Effector memory CD8-positive, alpha-beta T cell (primary cell): ENCODE measurements at regions not wholly inside any gene's neighbourhood (a gene's known extent, or its start where the extent isn't known, plus 50 kb on each side); places are given as distances from the start of the nearest gene placed in this dataset.

ENCODE experiments used
- ATAC-seq: fragments of 150-1000 bp; cut with Tn5 transposase; replicated peaks from 2 replicates; pipeline ENCODE4 v1.10.0; 2021; ENCODE audit warnings: mild to moderate bottlenecking, moderate library complexity
- DNase-seq, 3 experiments: peaks; one replicate each; pipeline ENCODE4 v3.0.0; 2021
- H3K27ac Mint-ChIP-seq, 2 donors: one replicate each; pipeline ENCODE4 v1.8.0; 2022; ENCODE audit warnings: mild to moderate bottlenecking in 2 of 2, mixed read lengths in 2 of 2, moderate library complexity in 2 of 2
- H3K27me3 Mint-ChIP-seq, 2 donors: one replicate each; pipeline ENCODE4 v1.8.0; 2022; ENCODE audit warnings: mixed read lengths in 2 of 2
- H3K36me3 Mint-ChIP-seq: one replicate; pipeline ENCODE4 v1.8.0; 2022; ENCODE audit warnings: mild to moderate bottlenecking, moderate library complexity, mixed read lengths; ENCODE audit not compliant: insufficient read depth
- H3K4me1 Mint-ChIP-seq, 2 donors: one replicate each; pipeline ENCODE4 v1.8.0; 2022; ENCODE audit warnings: low read depth in 2 of 2, mixed read lengths in 2 of 2
- H3K4me3 Mint-ChIP-seq, 2 donors: one replicate each; pipeline ENCODE4 v1.8.0; 2022; ENCODE audit warnings: mild to moderate bottlenecking in 2 of 2, mixed read lengths in 2 of 2, moderate library complexity in 2 of 2
- H3K9me3 Mint-ChIP-seq, 2 donors: one replicate each; pipeline ENCODE4 v1.8.0; 2022; ENCODE audit warnings: mixed read lengths in 2 of 2

DNA sequence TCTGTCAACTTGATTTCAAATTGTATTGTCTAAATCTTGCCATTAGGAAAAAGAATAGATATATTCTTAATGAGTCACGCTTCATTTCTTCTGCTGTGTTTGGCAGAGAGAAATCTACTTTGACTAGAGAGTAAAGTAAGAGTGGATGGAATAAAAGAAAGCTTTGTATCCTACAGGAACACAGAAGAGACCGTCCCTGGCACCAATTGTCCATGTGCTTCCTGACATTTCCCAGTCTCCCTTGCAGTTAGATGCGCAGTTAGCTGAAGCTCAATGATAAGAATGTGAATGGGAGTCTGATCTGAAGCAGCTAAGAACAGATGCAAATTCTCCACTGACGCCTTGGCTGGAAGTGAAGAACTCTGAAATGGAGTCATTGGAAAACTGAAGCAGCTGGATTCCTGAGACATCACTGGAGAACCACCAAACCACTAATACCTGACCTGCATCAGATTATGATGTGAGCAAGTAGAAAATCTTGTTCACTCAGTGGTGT lies 528.2 kb upstream of the MARCKS start:
- H3K36me3 Mint-ChIP-seq = no peaks in the 10 kb centered on the region
- peaks cover 2 to 11% of the 10 kb centered on the region in 2 donors for H3K9me3 Mint-ChIP-seq
- DNase-seq = no peak
- H3K4me3 Mint-ChIP-seq = no peak overlapping the region
- ATAC-seq = no peak
- no peaks in the 10 kb centered on the region for H3K27me3 Mint-ChIP-seq
- no peak overlapping the region for H3K27ac Mint-ChIP-seq
- H3K4me1 Mint-ChIP-seq = no peaks in the 10 kb centered on the region

- Mint-ChIP-seq H3K27me3 (no peaks in the 10 kb centered on the region), H3K4me1 (no peaks in the 10 kb centered on the region), H3K4me3 (no peak overlapping the region), H3K9me3 (peaks cover 2 to 11% of the 10 kb centered on the region in 2 donors), H3K27ac (no peak overlapping the region), H3K36me3 (no peaks in the 10 kb centered on the region)
- ATAC-seq (no peak), DNase-seq (no peak)
Observed at GRCh38 chr6:113329942-113330635, 527.1 kb upstream of the MARCKS start.

GRCh38 chr6:113330636-113330946 lies 526.6 kb upstream of the MARCKS start:
- Mint-ChIP-seq H3K4me3 (no peak overlapping the region), H3K27ac (no peak overlapping the region), H3K9me3 (peaks cover 2 to 11% of the 10 kb centered on the region in 2 donors), H3K27me3 (no peaks in the 10 kb centered on the region), H3K36me3 (no peaks in the 10 kb centered on the region), H3K4me1 (no peaks in the 10 kb centered on the region)
- ATAC-seq (no peak), DNase-seq (no peak)

DNA sequence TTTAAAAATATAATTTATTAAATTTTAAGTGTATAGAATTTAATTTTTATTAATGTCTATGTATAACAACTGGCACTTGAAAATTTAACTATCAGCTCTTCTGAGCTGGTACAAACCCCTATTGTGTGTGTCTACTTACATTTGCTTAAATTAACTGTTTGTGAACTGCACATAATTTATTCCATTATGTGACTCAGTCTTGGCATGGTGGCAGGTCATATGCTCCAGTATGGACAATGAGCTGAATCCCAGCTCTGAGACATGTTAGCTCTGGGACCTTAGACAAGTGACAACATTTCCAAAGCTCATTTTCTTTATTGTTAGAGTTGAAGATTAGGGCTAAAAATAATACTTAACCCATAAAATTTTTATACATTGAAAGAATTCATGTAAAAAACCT lies 526.1 kb upstream of the MARCKS start:
- peaks cover 2 to 11% of the 10 kb centered on the region in 2 donors for H3K9me3 Mint-ChIP-seq
- ATAC-seq (no peak), DNase-seq (no peak)
- H3K27ac Mint-ChIP-seq = no peak overlapping the region
- no peaks in the 10 kb centered on the region for H3K36me3 Mint-ChIP-seq
- H3K27me3 Mint-ChIP-seq = no peaks in the 10 kb centered on the region
- H3K4me1 Mint-ChIP-seq = no peaks in the 10 kb centered on the region
- H3K4me3 Mint-ChIP-seq = no peak overlapping the region

DNA sequence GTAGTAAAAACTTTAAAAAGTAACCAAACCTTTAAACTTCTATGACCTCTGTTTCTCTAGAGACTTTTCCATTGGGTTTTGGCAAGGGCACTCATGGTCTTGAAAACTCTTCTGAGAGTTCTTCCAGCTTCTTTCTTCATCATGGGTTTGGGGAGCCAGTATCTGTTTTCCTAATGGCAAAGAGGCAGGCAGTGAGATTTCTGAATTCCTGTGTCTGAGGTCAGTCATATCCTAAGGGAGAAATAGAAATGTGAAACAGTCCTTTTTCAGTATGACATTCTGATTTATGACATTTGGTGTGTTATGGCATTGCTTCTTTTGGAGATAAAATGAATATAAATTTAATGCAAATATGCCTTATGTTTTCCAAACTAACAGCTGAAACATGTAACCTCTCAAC lies 518.5 kb upstream of the MARCKS start:
- peaks cover 0 to 3% of the 10 kb centered on the region in 2 donors for H3K9me3 Mint-ChIP-seq
- ATAC-seq = no peak
- no peak for DNase-seq
- H3K36me3 Mint-ChIP-seq = no peaks in the 10 kb centered on the region
- H3K27ac Mint-ChIP-seq = no peak overlapping the region
- no peaks in the 10 kb centered on the region for H3K27me3 Mint-ChIP-seq
- H3K4me3 Mint-ChIP-seq = no peak overlapping the region
- H3K4me1 Mint-ChIP-seq = no peaks in the 10 kb centered on the region

GRCh38 chr6:113339209-113339608 lies 517.9 kb upstream of the MARCKS start:
- Mint-ChIP-seq H3K27me3 (no peaks in the 10 kb centered on the region), H3K36me3 (no peaks in the 10 kb centered on the region), H3K27ac (no peak overlapping the region), H3K9me3 (no peaks in the 10 kb centered on the region), H3K4me1 (no peaks in the 10 kb centered on the region), H3K4me3 (no peak overlapping the region)
- DNase-seq = no peak
- ATAC-seq = no peak

DNA sequence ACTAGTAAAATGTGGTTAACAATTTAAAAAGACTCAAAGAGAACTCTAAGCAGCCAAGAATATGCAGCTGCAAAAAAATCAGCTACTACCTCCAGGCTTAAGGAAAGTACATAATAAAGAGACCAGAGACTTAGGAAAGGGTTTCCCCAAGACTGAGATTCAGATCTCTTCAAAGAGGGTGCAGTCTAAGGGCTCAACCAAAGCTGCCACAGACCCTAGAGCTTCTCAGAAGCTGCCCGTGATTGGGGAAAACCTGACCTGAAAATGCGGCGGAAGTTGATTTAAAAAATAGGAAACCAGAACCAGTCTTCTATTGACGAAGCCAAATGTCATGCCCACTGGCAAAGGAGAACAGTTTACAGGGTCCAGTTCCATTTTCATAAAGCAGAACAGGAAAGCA lies 516.8 kb upstream of the MARCKS start:
- no peaks in the 10 kb centered on the region for H3K27me3 Mint-ChIP-seq
- no peak overlapping the region for H3K4me3 Mint-ChIP-seq
- H3K27ac Mint-ChIP-seq = no peak overlapping the region
- no peaks in the 10 kb centered on the region for H3K36me3 Mint-ChIP-seq
- DNase-seq (no peak), ATAC-seq (no peak)
- H3K4me1 Mint-ChIP-seq = no peaks in the 10 kb centered on the region
- H3K9me3 Mint-ChIP-seq = no peaks in the 10 kb centered on the region

GRCh38 chr6:113343940-113344339 lies 513.2 kb upstream of the MARCKS start:
- Mint-ChIP-seq H3K9me3 (no peaks in the 10 kb centered on the region), H3K36me3 (no peaks in the 10 kb centered on the region), H3K4me3 (no peak overlapping the region), H3K4me1 (no peaks in the 10 kb centered on the region), H3K27me3 (no peaks in the 10 kb centered on the region), H3K27ac (no peak overlapping the region)
- DNase-seq (no peak), ATAC-seq (no peak)

DNA sequence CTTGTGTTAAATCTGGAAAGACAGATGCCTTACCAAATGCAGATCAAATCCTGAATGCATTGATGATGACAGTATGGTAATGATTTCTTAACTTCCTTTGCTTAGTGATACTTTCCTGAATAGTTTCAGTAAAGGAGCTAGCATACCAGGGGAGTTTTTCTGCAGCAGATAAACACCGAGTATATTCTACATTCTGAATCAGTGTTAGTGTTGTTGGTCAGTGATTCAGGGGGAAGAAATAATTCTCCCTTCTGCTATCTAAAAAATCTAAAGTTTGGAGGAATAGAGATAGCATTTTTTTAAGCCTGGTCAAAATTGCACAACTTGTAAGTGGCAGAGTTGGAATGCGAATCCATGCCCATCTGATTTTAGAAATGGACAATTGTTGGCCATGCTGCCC lies 512.2 kb upstream of the MARCKS start:
- ATAC-seq (no peak), DNase-seq (no peak)
- Mint-ChIP-seq H3K27ac (no peak overlapping the region), H3K36me3 (no peaks in the 10 kb centered on the region), H3K4me3 (no peak overlapping the region), H3K9me3 (no peaks in the 10 kb centered on the region), H3K4me1 (no peaks in the 10 kb centered on the region), H3K27me3 (no peaks in the 10 kb centered on the region)

- no peak for ATAC-seq
- Mint-ChIP-seq H3K4me1 (no peaks in the 10 kb centered on the region), H3K4me3 (no peak overlapping the region), H3K9me3 (no peaks in the 10 kb centered on the region), H3K27ac (no peak overlapping the region), H3K27me3 (no peaks in the 10 kb centered on the region), H3K36me3 (no peaks in the 10 kb centered on the region)
- DNase-seq = no peak
Observed at GRCh38 chr6:113347436-113347835, 509.7 kb upstream of the MARCKS start.

DNA sequence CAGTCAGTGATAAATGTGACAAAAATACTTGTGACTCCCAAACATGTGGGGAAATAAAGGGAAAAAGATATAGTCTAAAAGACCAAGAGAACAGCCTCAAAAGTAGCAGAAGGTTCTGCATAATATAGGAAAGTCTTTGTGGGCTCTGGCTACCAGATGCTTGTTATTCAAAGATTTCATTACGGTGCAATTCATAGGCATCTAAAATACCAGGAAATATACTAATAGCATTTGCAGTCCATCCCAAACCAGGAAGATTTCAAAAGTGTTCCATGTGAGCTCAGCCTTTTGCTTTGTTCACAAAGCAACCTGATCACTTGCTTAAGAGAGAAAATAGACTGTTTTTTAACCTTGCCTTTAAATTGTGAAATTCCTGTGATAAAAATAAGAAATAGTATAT lies 506.7 kb upstream of the MARCKS start:
- no peaks in the 10 kb centered on the region for H3K4me1 Mint-ChIP-seq
- DNase-seq (no peak), ATAC-seq (no peak)
- H3K9me3 Mint-ChIP-seq = peaks cover 0 to 2% of the 10 kb centered on the region in 2 donors
- no peak overlapping the region for H3K27ac Mint-ChIP-seq
- no peaks in the 10 kb centered on the region for H3K36me3 Mint-ChIP-seq
- H3K4me3 Mint-ChIP-seq = no peak overlapping the region
- H3K27me3 Mint-ChIP-seq = no peaks in the 10 kb centered on the region

GRCh38 chr6:113351173-113351834 lies 505.8 kb upstream of the MARCKS start:
- Mint-ChIP-seq H3K4me1 (no peaks in the 10 kb centered on the region), H3K36me3 (no peaks in the 10 kb centered on the region), H3K4me3 (no peak overlapping the region), H3K27me3 (no peaks in the 10 kb centered on the region), H3K9me3 (peaks cover 0 to 2% of the 10 kb centered on the region in 2 donors), H3K27ac (no peak overlapping the region)
- ATAC-seq (no peak), DNase-seq (no peak)

- no peaks in the 10 kb centered on the region for H3K36me3 Mint-ChIP-seq
- ATAC-seq = no peak
- no peak for DNase-seq
- H3K27me3 Mint-ChIP-seq = no peaks in the 10 kb centered on the region
- no peak overlapping the region for H3K4me3 Mint-ChIP-seq
- H3K4me1 Mint-ChIP-seq = no peaks in the 10 kb centered on the region
- no peak overlapping the region for H3K27ac Mint-ChIP-seq
- peaks cover 0 to 2% of the 10 kb centered on the region in 2 donors for H3K9me3 Mint-ChIP-seq
Observed at GRCh38 chr6:113352029-113352801, 504.9 kb upstream of the MARCKS start.

DNA sequence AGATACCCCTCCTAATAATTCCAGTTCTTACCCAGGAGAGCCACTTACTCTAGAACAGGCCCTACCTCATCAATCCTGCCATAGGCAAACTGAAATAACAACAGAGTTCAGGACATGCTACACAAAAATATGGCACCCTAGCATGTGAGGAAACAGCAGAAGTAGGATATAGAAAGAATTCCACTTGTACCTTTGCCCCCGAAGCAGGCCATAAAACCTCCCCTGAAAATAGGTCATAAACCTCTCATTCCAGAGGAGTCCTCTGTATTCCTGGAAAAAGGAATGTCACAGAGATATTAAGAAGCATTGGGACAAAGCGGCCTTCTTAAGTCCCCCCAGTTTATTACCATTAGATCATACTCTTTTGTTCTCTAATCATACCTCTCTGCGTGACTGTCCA lies 504.3 kb upstream of the MARCKS start:
- Mint-ChIP-seq H3K27me3 (no peaks in the 10 kb centered on the region), H3K9me3 (peaks cover 0 to 2% of the 10 kb centered on the region in 2 donors), H3K4me1 (no peaks in the 10 kb centered on the region), H3K36me3 (no peaks in the 10 kb centered on the region), H3K4me3 (no peak overlapping the region), H3K27ac (no peak overlapping the region)
- DNase-seq (no peak), ATAC-seq (no peak)
